KBM-7 (cell line): ENCODE measurements at regions not wholly inside any gene's neighbourhood (a gene's known extent, or its start where the extent isn't known, plus 50 kb on each side); places are given as distances from the start of the nearest gene placed in this dataset.

Experiments
- DNase-seq: peaks from one replicate; pipeline ENCODE4 v3.0.0-alpha.2; 2015
- in situ Hi-C: fragments of 300-500 bp; cut with MboI; formaldehyde crosslinking; loops from 2 replicates; pipeline ENCODE4 v1.14.3; 2020; ENCODE audit warnings: low sequenced_read_pairs, low pct_unique_long_range_greater_than_20kb, mixed read lengths

GRCh38 chr1:37259019-37259418 is 215.4 kb upstream of the ZC3H12A start:
- DNase-seq: no peak

GRCh38 chr1:37261129-37261528 is 213.3 kb upstream of the ZC3H12A start:
- in situ Hi-C loops: no loop called here
- DNase-seq: no peak

More at GRCh38 chr1:37259019-37259418, 215.4 kb upstream of the ZC3H12A start:
- in situ Hi-C loops: no loop called here

GRCh38 chr1:37262439-37263170 is 211.8 kb upstream of the ZC3H12A start:
- in situ Hi-C loops: no loop called here
- no peak for DNase-seq

GRCh38 chr1:37265156-37265555 is 209.2 kb upstream of the ZC3H12A start:
- no peak for DNase-seq
- in situ Hi-C loops: no loop called here

GRCh38 chr1:37265786-37266667 is 208.4 kb upstream of the ZC3H12A start:
- no peak for DNase-seq
- in situ Hi-C loops: no loop called here

GRCh38 chr1:37267111-37267835 is 207.1 kb upstream of the ZC3H12A start:
- in situ Hi-C loops: no loop called here
- no peak for DNase-seq

- DNase-seq: no peak
- in situ Hi-C loops: no loop called here
Observed at GRCh38 chr1:37270639-37271038, 203.7 kb upstream of the ZC3H12A start.

GRCh38 chr1:37272626-37273025 is 201.8 kb upstream of the ZC3H12A start:
- in situ Hi-C loops: no loop called here
- DNase-seq: no peak

GRCh38 chr1:37274486-37274885 is 199.9 kb upstream of the ZC3H12A start:
- no peak for DNase-seq
- in situ Hi-C loops: no loop called here

- no peak for DNase-seq
- in situ Hi-C loops: no loop called here
Observed at GRCh38 chr1:37274938-37275631, 199.3 kb upstream of the ZC3H12A start.

- DNase-seq: no peak
- in situ Hi-C loops: no loop called here
Observed at GRCh38 chr1:37277366-37277765, 197.0 kb upstream of the ZC3H12A start.

- in situ Hi-C loops: no loop called here
- no peak for DNase-seq
Observed at GRCh38 chr1:37281354-37281753, 193.0 kb upstream of the ZC3H12A start.

GRCh38 chr1:37282764-37283163 is 191.6 kb upstream of the ZC3H12A start:
- in situ Hi-C loops: no loop called here

GRCh38 chr1:37284053-37284452 is 190.3 kb upstream of the ZC3H12A start:
- DNase-seq: no peak
- in situ Hi-C loops: no loop called here

More at GRCh38 chr1:37282764-37283163, 191.6 kb upstream of the ZC3H12A start:
- no peak for DNase-seq

- DNase-seq: no peak
- in situ Hi-C loops: no loop called here
Observed at GRCh38 chr1:37286881-37287280, 187.5 kb upstream of the ZC3H12A start.

- peak; percentile 59 for DNase-seq
- in situ Hi-C loops: no loop called here
Observed at GRCh38 chr1:37288900-37289299, 185.5 kb upstream of the ZC3H12A start.

- in situ Hi-C loops: no loop called here
- DNase-seq: no peak
Observed at GRCh38 chr1:37290718-37291117, 183.7 kb upstream of the ZC3H12A start.

GRCh38 chr1:37292789-37293188 is 181.6 kb upstream of the ZC3H12A start:
- in situ Hi-C loops: no loop called here
- DNase-seq: no peak

- DNase-seq: no peak
- in situ Hi-C loops: no loop called here
Observed at GRCh38 chr1:37294096-37294495, 180.3 kb upstream of the ZC3H12A start.
